GM20000 (cell line): ENCODE measurements at regions not wholly inside any gene's neighbourhood (a gene's known extent, or its start where the extent isn't known, plus 50 kb on each side); places are given as distances from the start of the nearest gene placed in this dataset.

ENCODE experiments used
- DNase-seq: peaks from one replicate; pipeline ENCODE4 v3.0.0; 2012; ENCODE audit warnings: low spot score
- TF ChIP-seq, protein P1 (sequence below): IDR thresholded peaks from 2 replicates; pipeline ENCODE4 v1.5.1; 2012; ENCODE audit warnings: mild to moderate bottlenecking, control low read depth; ENCODE audit errors: extremely low read depth, missing control alignments

DNA sequence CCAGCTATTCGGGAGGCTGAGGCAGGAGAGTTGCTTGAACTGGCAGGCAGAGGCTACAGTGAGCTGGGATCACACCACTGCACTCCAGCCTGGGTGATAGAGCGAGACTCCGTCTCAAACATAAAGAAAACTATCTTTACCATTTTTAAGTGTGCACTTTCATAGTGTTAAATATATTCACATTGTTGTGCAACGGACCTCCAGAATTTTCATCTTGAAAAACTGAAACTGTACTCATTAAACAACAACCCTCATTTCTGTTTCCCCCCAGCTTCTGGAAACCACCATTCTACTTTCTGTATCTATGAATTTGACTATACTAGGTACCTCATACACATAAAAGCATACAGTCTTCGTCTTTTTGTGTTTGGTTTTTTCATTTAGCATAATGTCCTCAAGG is 375.1 kb downstream of the SHQ1 start:
- TF ChIP-seq, protein P1, sequence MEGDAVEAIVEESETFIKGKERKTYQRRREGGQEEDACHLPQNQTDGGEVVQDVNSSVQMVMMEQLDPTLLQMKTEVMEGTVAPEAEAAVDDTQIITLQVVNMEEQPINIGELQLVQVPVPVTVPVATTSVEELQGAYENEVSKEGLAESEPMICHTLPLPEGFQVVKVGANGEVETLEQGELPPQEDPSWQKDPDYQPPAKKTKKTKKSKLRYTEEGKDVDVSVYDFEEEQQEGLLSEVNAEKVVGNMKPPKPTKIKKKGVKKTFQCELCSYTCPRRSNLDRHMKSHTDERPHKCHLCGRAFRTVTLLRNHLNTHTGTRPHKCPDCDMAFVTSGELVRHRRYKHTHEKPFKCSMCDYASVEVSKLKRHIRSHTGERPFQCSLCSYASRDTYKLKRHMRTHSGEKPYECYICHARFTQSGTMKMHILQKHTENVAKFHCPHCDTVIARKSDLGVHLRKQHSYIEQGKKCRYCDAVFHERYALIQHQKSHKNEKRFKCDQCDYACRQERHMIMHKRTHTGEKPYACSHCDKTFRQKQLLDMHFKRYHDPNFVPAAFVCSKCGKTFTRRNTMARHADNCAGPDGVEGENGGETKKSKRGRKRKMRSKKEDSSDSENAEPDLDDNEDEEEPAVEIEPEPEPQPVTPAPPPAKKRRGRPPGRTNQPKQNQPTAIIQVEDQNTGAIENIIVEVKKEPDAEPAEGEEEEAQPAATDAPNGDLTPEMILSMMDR: no peak
- DNase-seq: no peak

DNA sequence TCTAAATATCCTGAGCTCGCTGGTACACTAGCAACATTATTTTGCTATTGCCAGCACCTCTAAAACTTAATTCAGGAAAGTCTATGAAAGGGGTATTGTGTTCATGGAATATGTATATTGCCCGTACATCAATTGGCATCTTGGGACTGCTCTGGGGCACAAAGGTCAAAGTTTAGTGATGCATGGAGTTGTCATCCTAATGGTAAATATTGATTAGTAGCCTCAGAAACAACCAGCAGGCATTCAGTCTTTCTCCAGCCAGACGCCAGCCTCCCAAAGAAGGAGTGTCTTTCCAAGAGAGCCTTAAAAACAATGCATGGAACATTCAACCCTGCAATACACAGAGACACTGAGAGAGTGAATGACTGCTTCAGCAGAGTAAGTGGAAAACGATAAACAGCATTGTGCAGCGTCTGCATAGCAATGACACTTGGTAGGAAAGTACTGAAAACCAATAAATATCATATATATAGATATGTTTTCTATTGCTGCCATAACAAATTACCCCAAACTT is 377.3 kb downstream of the SHQ1 start:
- no peak for DNase-seq
- TF ChIP-seq, protein P1: no peak

DNA sequence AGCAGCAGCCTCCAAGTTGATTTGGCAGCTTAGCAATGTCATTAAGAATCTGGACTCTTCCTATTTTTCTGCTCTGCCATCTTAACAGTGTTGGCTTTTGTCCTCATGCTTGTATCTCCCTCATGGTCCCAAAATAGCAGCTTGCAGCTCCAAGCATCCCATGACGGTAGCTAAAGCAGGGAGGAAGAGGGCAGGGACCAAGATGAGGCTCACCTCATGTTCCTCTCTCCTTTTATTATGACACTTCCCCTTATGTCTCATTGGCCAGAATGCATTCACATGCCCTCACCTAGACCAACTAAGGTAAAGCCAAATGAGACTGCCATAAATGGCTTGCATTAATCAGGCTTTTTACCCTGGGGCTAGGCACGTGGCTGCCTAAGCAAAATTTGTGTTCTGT is 382.4 kb downstream of the SHQ1 start:
- TF ChIP-seq, protein P1: no peak
- no peak for DNase-seq

DNA sequence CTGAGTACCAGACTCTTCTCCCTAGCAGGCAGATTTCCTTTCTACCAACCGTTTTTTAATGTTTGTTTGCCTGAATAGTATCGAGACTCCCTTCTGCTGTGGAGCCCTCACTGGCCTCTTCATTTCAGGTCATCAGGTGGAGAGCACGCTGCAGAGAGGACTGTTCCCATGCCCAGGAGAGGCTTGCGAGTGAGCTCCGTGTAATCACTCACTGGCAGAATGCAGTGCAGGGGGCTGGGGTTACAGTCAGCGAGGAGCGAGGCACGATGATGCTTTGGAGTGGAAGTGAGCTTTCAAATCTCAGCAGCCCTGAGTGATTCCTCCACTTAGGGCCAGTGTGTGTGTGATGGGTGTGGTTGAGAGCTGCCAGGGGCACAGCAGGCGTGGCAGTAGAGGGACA is 385.2 kb downstream of the SHQ1 start:
- TF ChIP-seq, protein P1: no peak
- no peak for DNase-seq

DNA sequence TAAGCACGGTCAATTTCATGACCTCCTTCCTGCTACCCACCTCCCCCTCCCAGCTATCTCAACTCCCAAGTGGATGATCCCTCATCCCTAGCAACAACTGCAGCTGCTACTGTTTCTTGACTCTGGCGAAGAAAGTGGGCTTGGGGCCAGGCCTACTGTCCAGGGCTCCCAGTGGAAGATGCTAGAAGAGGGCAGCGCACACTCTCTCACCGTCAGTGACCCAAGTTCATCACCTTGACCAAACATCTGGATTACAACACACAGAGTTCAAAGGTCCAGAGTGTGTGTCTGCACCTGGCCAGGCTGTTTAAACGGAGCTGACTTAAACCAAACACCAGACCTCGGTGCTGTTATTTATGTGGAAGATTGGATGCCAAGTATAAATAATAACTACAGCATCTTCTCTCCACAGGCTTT is 385.6 kb downstream of the SHQ1 start:
- TF ChIP-seq, protein P1: no peak
- no peak for DNase-seq

GRCh38 chr3:72461787-72462186 is 386.5 kb downstream of the SHQ1 start:
- DNase-seq: no peak
- TF ChIP-seq, protein P1: no peak

DNA sequence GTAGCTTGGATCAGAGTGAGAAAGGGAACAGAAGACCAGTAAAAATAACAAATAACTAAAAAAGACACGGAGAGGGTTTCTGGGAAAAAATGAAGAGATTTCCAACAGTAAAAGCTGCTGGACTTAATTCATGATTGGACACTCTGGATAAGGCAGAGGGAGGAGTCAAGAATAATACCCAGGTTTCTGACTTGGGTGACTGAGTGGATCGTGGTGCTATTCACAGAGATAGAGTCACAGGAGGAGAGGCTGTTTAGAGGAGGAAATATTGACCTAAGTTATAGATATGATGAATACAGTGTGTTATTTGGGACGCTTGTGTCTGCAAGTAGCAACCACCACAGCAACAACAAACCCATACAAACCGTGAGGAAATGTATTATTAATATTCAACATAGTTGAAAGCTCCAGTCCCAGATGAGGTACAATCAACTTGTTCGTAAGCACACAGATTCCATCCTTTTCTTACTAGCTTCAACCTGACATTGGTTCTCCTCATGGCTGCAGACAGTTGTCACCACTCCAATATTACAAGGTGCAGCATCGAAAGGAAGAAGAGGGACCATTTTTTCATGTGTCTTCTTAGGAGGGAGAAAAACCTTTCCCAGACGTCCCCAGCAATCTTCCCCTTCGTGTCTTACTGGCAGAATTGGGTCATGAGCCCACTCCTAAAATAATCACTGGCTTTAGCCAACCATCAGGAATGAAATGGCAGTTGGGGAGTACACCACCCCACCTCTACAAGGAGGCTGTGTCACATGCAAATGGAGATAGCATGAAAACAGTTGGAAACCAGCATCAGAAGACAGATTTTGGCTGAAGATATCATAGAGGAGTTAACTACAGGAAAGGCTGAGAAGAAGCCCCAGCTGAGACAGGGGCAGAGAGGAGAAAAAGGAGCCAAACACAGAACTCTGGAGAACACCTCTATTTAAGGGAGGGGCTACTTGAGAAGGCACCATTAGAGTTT is 387.8 kb downstream of the SHQ1 start:
- no peak for DNase-seq

More for the DNA sequence above, 387.8 kb downstream of the SHQ1 start:
- TF ChIP-seq, protein P1: no peak
